ENCODE measurements at regions not wholly inside any gene's neighbourhood (a gene's known extent, or its start where the extent isn't known, plus 50 kb on each side); places are given as distances from the start of the nearest gene placed in this dataset.

- CTCF ChIA-PET (ENCODE audit: partially characterized antibody) = no interaction called here
- no peak overlapping the region for H2BK12ac ChIP-seq (ENCODE audit: low read depth, low read length)
- TF ChIP-seq SAP30 (IDR thresholded peaks at IDR 0.05; ENCODE audit: insufficient read depth, insufficient replicate concordance, low read length) (no peak), MAX (IDR thresholded peaks at IDR 0.05) (no peak), JUND (IDR thresholded peaks at IDR 0.05; ENCODE audit: low read length) (no peak), USF2 (IDR thresholded peaks at IDR 0.05; ENCODE audit: low read length) (no peak), BACH1 (IDR thresholded peaks at IDR 0.05; ENCODE audit: low read length) (no peak), SIN3A (conservative IDR thresholded peaks at IDR 0.05 in 1 of 2, IDR thresholded peaks at IDR 0.05 in 1 of 2; ENCODE audit: low read depth in 1 of 2, low read length in 2 of 2) (no peak), CTCF (IDR thresholded peaks at IDR 0.05; ENCODE audit: control extremely low read depth in 1 of 3, insufficient read depth in 1 of 3, low read depth in 1 of 3, low read length in 3 of 3) (no peak), MAFK (IDR thresholded peaks at IDR 0.05; ENCODE audit: low read depth, low read length) (no peak), EGR1 (IDR thresholded peaks at IDR 0.05; ENCODE audit: borderline replicate concordance, low read depth, low read length) (no peak), E2F6 (IDR thresholded peaks at IDR 0.05) (no peak), ZNF274 (IDR thresholded peaks at IDR 0.05; ENCODE audit: borderline replicate concordance, extremely low read depth, low read length) (no peak)
Observed at GRCh38 chr14:53778263-53778662, 178.4 kb downstream of the BMP4 start.

More at GRCh38 chr14:53778263-53778662, 178.4 kb downstream of the BMP4 start:
- H3K56ac ChIP-seq (replicated peaks; ENCODE audit: insufficient read length, low read depth, low read length) = no peak overlapping the region
- H3K4me3 ChIP-seq (ENCODE audit: extremely low read depth in 1 of 4, insufficient read depth in 2 of 4, low read depth in 3 of 4, low read length in 4 of 4) = no peak overlapping the region
- H3K4me2 ChIP-seq (ENCODE audit: insufficient read depth in 1 of 2, low read depth in 2 of 2, low read length in 2 of 2) = no peak overlapping the region
- POLR2A ChIA-PET (ENCODE audit: partially characterized antibody) = no interaction called here
- no peak overlapping the region for H2BK15ac ChIP-seq (ENCODE audit: low read length)
- H2AFZ ChIP-seq (ENCODE audit: low read length) = no peak overlapping the region
- DNase-seq (ENCODE audit: low read depth in 1 of 2, low spot score in 2 of 2) (no peak), FAIRE-seq (no peak)
- no peak overlapping the region for H3K27ac ChIP-seq (ENCODE audit: low read depth, low read length)
- H3K79me2 ChIP-seq (ENCODE audit: control insufficient read depth in 1 of 2, insufficient read depth in 2 of 2, low read length in 2 of 2) = no peaks in the 10 kb centered on the region
- H2BK20ac ChIP-seq (ENCODE audit: low read length) = no peak overlapping the region
- no peak overlapping the region for H3K23ac ChIP-seq (ENCODE audit: insufficient read length)
- no peak overlapping the region for H2BK5ac ChIP-seq (ENCODE audit: low read depth, low read length)
- no peak overlapping the region for H2AK5ac ChIP-seq (ENCODE audit: low read depth, low read length)
- no peaks in the 10 kb centered on the region for H3K79me1 ChIP-seq (ENCODE audit: low read depth, low read length)
- H3K18ac ChIP-seq (ENCODE audit: extremely low read depth, low read length) = no peak overlapping the region
- H3K9ac ChIP-seq (replicated peaks in 1 of 4; ENCODE audit: extremely low read depth in 1 of 4, low read depth in 3 of 4, low read length in 3 of 4) = no peak overlapping the region
- H4K91ac ChIP-seq (replicated peaks; ENCODE audit: insufficient read length, low read length) = no peak overlapping the region
- H3K9me3 ChIP-seq (ENCODE audit: insufficient read depth in 2 of 2, low read depth in 1 of 2, low read length in 1 of 2) = no peaks in the 10 kb centered on the region
- no peaks in the 10 kb centered on the region for H3K27me3 ChIP-seq (replicated peaks in 1 of 4; ENCODE audit: control insufficient read depth in 3 of 4, extremely low read depth in 1 of 4, insufficient read depth in 3 of 4, low read length in 3 of 4)
- no peak overlapping the region for H2BK120ac ChIP-seq (replicated peaks; ENCODE audit: low read depth, low read length)
- no peak overlapping the region for H3K4ac ChIP-seq (replicated peaks; ENCODE audit: insufficient read length, low read depth, low read length)
- no peaks in the 10 kb centered on the region for H4K20me1 ChIP-seq (replicated peaks in 1 of 2; ENCODE audit: control insufficient read depth in 1 of 2, insufficient read depth in 2 of 2, low read length in 2 of 2)
- H3K14ac ChIP-seq (ENCODE audit: insufficient read length) = no peak overlapping the region
- no peak overlapping the region for H4K5ac ChIP-seq (ENCODE audit: insufficient read length, low read depth, low read length)
- H3K4me1 ChIP-seq (replicated peaks in 1 of 4; ENCODE audit: control insufficient read depth in 3 of 4, insufficient read depth in 4 of 4, low read length in 3 of 4) = no peaks in the 10 kb centered on the region
- H3K36me3 ChIP-seq (ENCODE audit: control insufficient read depth in 2 of 4, insufficient read depth in 4 of 4, low read length in 3 of 4) = no peaks in the 10 kb centered on the region
- H3K23me2 ChIP-seq (ENCODE audit: low read depth, low read length) = no peaks in the 10 kb centered on the region
- no peak overlapping the region for H4K8ac ChIP-seq (ENCODE audit: extremely low read depth, insufficient read depth, low read length)

Measured in H1 (cell line).